ENCODE measurements at regions not wholly inside any gene's neighbourhood (a gene's known extent, or its start where the extent isn't known, plus 50 kb on each side); places are given as distances from the start of the nearest gene placed in this dataset.

GRCh38 chr10:3959370-3960325 lies 174.6 kb upstream of the KLF6 start:
- TF ChIP-seq CTCF (IDR thresholded peaks at IDR 0.05) (no peak), POLR2A (IDR thresholded peaks at IDR 0.05) (no peak), POLR2AphosphoS5 (IDR thresholded peaks at IDR 0.05) (no peak)

Measured in sigmoid colon (tissue), 4 donors.